ENCODE measurements at regions not wholly inside any gene's neighbourhood (a gene's known extent, or its start where the extent isn't known, plus 50 kb on each side); places are given as distances from the start of the nearest gene placed in this dataset.

DNA sequence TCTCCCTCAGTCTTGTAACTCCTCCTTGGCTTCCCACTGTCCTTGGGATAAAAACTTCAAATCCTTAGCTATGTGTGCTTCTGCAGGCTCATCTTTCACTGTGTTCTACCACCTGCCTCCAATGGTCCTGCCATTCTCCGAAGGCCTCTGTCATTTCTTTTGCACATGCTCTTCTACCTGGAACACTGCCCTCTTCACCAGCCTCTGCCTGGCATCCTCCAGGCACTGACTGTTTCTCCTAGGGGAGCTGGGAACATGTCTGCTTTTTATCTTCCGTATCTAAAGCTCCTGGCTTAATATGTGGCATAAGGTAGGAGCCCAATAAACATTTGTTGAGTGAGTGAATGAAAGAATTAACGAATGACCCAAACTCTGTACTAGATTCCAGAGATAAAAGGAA is 603.3 kb upstream of the TMEM132C start:
- Histone ChIP-seq H3K9ac (replicated peaks; ENCODE audit: extremely low read depth, insufficient read depth, low read length) (no peak overlapping the region), H3K9me1 (replicated peaks; ENCODE audit: control insufficient read depth, extremely low read depth, insufficient read depth, low read length) (no peaks in the 10 kb centered on the region), H2AFZ (ENCODE audit: low read depth, low read length) (no peak overlapping the region), H3K9me3 (replicated peaks; ENCODE audit: control insufficient read depth, insufficient read depth, low read length) (peaks cover 3% of the 10 kb centered on the region), H3K4me2 (ENCODE audit: insufficient read depth, low read length) (no peak overlapping the region), H3K4me1 (ENCODE audit: control insufficient read depth, extremely low read depth, insufficient read depth, low read length) (no peaks in the 10 kb centered on the region), H3K27me3 (ENCODE audit: control insufficient read depth in 2 of 2, insufficient read depth in 2 of 2, low read length in 2 of 2) (no peaks in the 10 kb centered on the region), H3K79me2 (ENCODE audit: control insufficient read depth, insufficient read depth, low read length) (no peaks in the 10 kb centered on the region), H3K36me3 (ENCODE audit: control insufficient read depth in 2 of 2, extremely low read depth in 1 of 2, insufficient read depth in 2 of 2, low read length in 2 of 2) (no peaks in the 10 kb centered on the region), H3K4me3 (replicated peaks in 1 of 3; ENCODE audit: insufficient read depth in 1 of 3, low read depth in 1 of 3, low read length in 3 of 3) (no peak overlapping the region), H3K27ac (ENCODE audit: insufficient read depth, low read depth, low read length) (no peak overlapping the region), H4K20me1 (replicated peaks; ENCODE audit: control insufficient read depth, extremely low read depth, insufficient read depth, low read length) (no peaks in the 10 kb centered on the region)
- no peak for FAIRE-seq
- TF ChIP-seq, protein P1, sequence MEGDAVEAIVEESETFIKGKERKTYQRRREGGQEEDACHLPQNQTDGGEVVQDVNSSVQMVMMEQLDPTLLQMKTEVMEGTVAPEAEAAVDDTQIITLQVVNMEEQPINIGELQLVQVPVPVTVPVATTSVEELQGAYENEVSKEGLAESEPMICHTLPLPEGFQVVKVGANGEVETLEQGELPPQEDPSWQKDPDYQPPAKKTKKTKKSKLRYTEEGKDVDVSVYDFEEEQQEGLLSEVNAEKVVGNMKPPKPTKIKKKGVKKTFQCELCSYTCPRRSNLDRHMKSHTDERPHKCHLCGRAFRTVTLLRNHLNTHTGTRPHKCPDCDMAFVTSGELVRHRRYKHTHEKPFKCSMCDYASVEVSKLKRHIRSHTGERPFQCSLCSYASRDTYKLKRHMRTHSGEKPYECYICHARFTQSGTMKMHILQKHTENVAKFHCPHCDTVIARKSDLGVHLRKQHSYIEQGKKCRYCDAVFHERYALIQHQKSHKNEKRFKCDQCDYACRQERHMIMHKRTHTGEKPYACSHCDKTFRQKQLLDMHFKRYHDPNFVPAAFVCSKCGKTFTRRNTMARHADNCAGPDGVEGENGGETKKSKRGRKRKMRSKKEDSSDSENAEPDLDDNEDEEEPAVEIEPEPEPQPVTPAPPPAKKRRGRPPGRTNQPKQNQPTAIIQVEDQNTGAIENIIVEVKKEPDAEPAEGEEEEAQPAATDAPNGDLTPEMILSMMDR (IDR thresholded peaks at IDR 0.05; ENCODE audit: extremely low read depth in 1 of 2, insufficient read depth in 1 of 2, low read depth in 1 of 2, low read length in 2 of 2), result no peak
- dilution Hi-C loops (cut with MboI; ENCODE audit: extremely low pct_ligation_motif_present, low sequenced_read_pairs) (no loop called here), intact Hi-C loops (cut with micrococcal nuclease) (no loop called here)
- CTCF ChIA-PET, result interaction anchor here (1.0 kb wide), 1 partner anchor 15 kb away, joined by 3 read pairs; no protein-coding TSS in a partner anchor
- BruUV-seq (replicated peaks), result no TSS peak
- POLR2A ChIA-PET, result no interaction called here
- no peak for DNase-seq (ENCODE audit: low read depth, low spot score)

DNA sequence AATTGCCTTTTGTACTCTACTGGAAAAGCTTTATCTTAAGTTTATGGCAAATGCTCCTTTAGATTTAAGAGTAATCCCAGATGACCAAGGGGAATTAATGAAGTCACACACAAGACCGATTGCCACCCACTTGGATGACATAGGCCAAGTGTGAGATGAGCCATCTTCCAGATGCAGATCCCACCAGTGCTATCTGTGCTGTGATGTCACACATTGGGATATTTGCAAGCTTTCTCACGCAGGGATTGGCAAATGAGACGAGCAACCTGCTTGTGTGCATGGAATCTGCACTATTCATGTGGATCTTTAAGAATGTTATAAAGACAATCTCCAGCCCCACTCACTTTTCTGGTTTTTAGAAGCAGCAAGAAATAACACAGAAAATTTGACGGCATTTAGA is 602.1 kb upstream of the TMEM132C start:
- Histone ChIP-seq H3K79me2 (ENCODE audit: control insufficient read depth, insufficient read depth, low read length) (no peaks in the 10 kb centered on the region), H3K9ac (replicated peaks; ENCODE audit: extremely low read depth, insufficient read depth, low read length) (no peak overlapping the region), H3K9me1 (replicated peaks; ENCODE audit: control insufficient read depth, extremely low read depth, insufficient read depth, low read length) (no peaks in the 10 kb centered on the region), H3K9me3 (replicated peaks; ENCODE audit: control insufficient read depth, insufficient read depth, low read length) (peaks cover 3% of the 10 kb centered on the region), H3K4me1 (ENCODE audit: control insufficient read depth, extremely low read depth, insufficient read depth, low read length) (no peaks in the 10 kb centered on the region), H3K4me2 (ENCODE audit: insufficient read depth, low read length) (no peak overlapping the region), H3K27me3 (ENCODE audit: control insufficient read depth in 2 of 2, insufficient read depth in 2 of 2, low read length in 2 of 2) (no peaks in the 10 kb centered on the region), H4K20me1 (replicated peaks; ENCODE audit: control insufficient read depth, extremely low read depth, insufficient read depth, low read length) (no peaks in the 10 kb centered on the region), H3K36me3 (ENCODE audit: control insufficient read depth in 2 of 2, extremely low read depth in 1 of 2, insufficient read depth in 2 of 2, low read length in 2 of 2) (no peaks in the 10 kb centered on the region), H3K4me3 (replicated peaks in 1 of 3; ENCODE audit: insufficient read depth in 1 of 3, low read depth in 1 of 3, low read length in 3 of 3) (no peak overlapping the region), H2AFZ (ENCODE audit: low read depth, low read length) (no peak overlapping the region), H3K27ac (ENCODE audit: insufficient read depth, low read depth, low read length) (no peak overlapping the region)
- ChIA-PET POLR2A (no interaction called here), CTCF (no interaction called here)
- intact Hi-C loops (cut with micrococcal nuclease) (no loop called here), dilution Hi-C loops (cut with MboI; ENCODE audit: extremely low pct_ligation_motif_present, low sequenced_read_pairs) (no loop called here)
- FAIRE-seq (no peak), DNase-seq (ENCODE audit: low read depth, low spot score) (no peak)
- no TSS peak for BruUV-seq (replicated peaks)
- TF ChIP-seq GATA2 (IDR thresholded peaks at IDR 0.05; ENCODE audit: insufficient read depth, insufficient read length, low read depth, low read length) (no peak), POLR2AphosphoS5 (IDR thresholded peaks at IDR 0.05; ENCODE audit: insufficient read depth, low read depth, low read length) (no peak), FOS (IDR thresholded peaks at IDR 0.05; ENCODE audit: borderline replicate concordance, insufficient read depth, low read length) (no peak), POLR2A (IDR thresholded peaks at IDR 0.05; ENCODE audit: low read depth, low read length) (no peak), EZH2 (IDR thresholded peaks at IDR 0.05; ENCODE audit: borderline replicate concordance, low read depth, low read length, severe bottlenecking) (no peak), MYC (IDR thresholded peaks at IDR 0.05; ENCODE audit: low read depth, low read length) (no peak), JUN (IDR thresholded peaks at IDR 0.05; ENCODE audit: borderline replicate concordance, insufficient read depth, insufficient read length, low read depth) (no peak)
- TF ChIP-seq, protein P1 (IDR thresholded peaks at IDR 0.05; ENCODE audit: extremely low read depth in 1 of 2, insufficient read depth in 1 of 2, low read depth in 1 of 2, low read length in 2 of 2), result no peak
- TF ChIP-seq, protein P2, sequence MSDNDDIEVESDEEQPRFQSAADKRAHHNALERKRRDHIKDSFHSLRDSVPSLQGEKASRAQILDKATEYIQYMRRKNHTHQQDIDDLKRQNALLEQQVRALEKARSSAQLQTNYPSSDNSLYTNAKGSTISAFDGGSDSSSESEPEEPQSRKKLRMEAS (IDR thresholded peaks at IDR 0.05; ENCODE audit: insufficient read depth, insufficient read length), result no peak

Measured in endothelial cell of umbilical vein (primary cell).